Liver (tissue), 3 donors: ENCODE measurements at regions not wholly inside any gene's neighbourhood (a gene's known extent, or its start where the extent isn't known, plus 50 kb on each side); places are given as distances from the start of the nearest gene placed in this dataset.

Experiments
- ATF3 ChIP-seq: IDR thresholded peaks from 2 replicates; pipeline ENCODE4 v1.6.1; 2016; ENCODE audit warnings: antibody characterized with exemption
- CTCF ChIP-seq: fragments of 150-350 bp; IDR thresholded peaks from 2 replicates; pipeline ENCODE4 v1.5.1; 2017; ENCODE audit warnings: improper control_type of control experiment, low read depth, low read length; ENCODE audit not compliant: missing input control
- EGR1 ChIP-seq, 2 donors: IDR thresholded peaks; 2 replicates each; pipeline ENCODE4 v1.6.1; 2016 to 2018; ENCODE audit warnings: antibody characterized with exemption in 2 of 2, low read depth in 2 of 2
- FOXA1 ChIP-seq: IDR thresholded peaks from 2 replicates; pipeline ENCODE4 v1.6.1; 2016; ENCODE audit warnings: antibody characterized with exemption
- FOXA2 ChIP-seq: IDR thresholded peaks from 2 replicates; pipeline ENCODE4 v1.6.1; 2016; ENCODE audit warnings: antibody characterized with exemption
- HNF4G ChIP-seq: IDR thresholded peaks from 2 replicates; pipeline ENCODE4 v1.6.1; 2016; ENCODE audit warnings: antibody characterized with exemption
- JUND ChIP-seq, 2 donors: IDR thresholded peaks; 2 replicates each; pipeline ENCODE4 v1.6.1; 2016; ENCODE audit warnings: antibody characterized with exemption in 2 of 2
- MAX ChIP-seq: IDR thresholded peaks from 2 replicates; pipeline ENCODE4 v1.6.1; 2016; ENCODE audit warnings: antibody characterized with exemption
- NR2F2 ChIP-seq: IDR thresholded peaks from 2 replicates; pipeline ENCODE4 v1.6.1; 2016; ENCODE audit warnings: antibody characterized with exemption
- RAD21 ChIP-seq, 2 donors: IDR thresholded peaks; 2 replicates each; pipeline ENCODE4 v1.6.1; 2016; ENCODE audit warnings: antibody characterized with exemption in 2 of 2, mild to moderate bottlenecking in 2 of 2
- REST ChIP-seq: IDR thresholded peaks from 2 replicates; pipeline ENCODE4 v1.6.1; 2016; ENCODE audit warnings: antibody characterized with exemption, mild to moderate bottlenecking
- RXRA ChIP-seq, 2 donors: IDR thresholded peaks; 2 replicates each; pipeline ENCODE4 v1.6.1; 2017 to 2018; ENCODE audit warnings: antibody characterized with exemption in 2 of 2, mild to moderate bottlenecking in 1 of 2
- TAF1 ChIP-seq: conservative IDR thresholded peaks from 2 replicates; pipeline ENCODE4 v1.6.1; 2016; ENCODE audit warnings: antibody characterized with exemption, mild to moderate bottlenecking
- ZBTB33 ChIP-seq: IDR thresholded peaks from 2 replicates; pipeline ENCODE4 v1.6.1; 2016; ENCODE audit warnings: antibody characterized with exemption
- donor health status: healthy.
- donor health status: healthy.

GRCh38 chr4:3668825-3669552 lies 97.2 kb upstream of the ADRA2C start:
- TF ChIP-seq FOXA1, result no peak
- no peak for TF ChIP-seq ATF3
- TF ChIP-seq CTCF, result no peak
- no peak for TF ChIP-seq REST
- no peak for TF ChIP-seq RXRA (IDR thresholded peaks at IDR 0.05)
- TF ChIP-seq RAD21 (IDR thresholded peaks at IDR 0.05), result no peak
- no peak for TF ChIP-seq NR2F2
- no peak for TF ChIP-seq HNF4G
- no peak for TF ChIP-seq EGR1 (IDR thresholded peaks at IDR 0.05; ENCODE audit: low read depth in 2 of 2)
- no peak for TF ChIP-seq FOXA2
- no peak for TF ChIP-seq TAF1
- TF ChIP-seq MAX, result no peak
- TF ChIP-seq JUND (IDR thresholded peaks at IDR 0.05), result no peak
- TF ChIP-seq ZBTB33, result no peak
